ENCODE measurements at regions not wholly inside any gene's neighbourhood (a gene's known extent, or its start where the extent isn't known, plus 50 kb on each side); places are given as distances from the start of the nearest gene placed in this dataset.

- TF ChIP-seq CTCF (conservative IDR thresholded peaks at IDR 0.05) (no peak), ZFX (IDR thresholded peaks at IDR 0.05) (no peak)
Observed at GRCh38 chr1:239209591-239209990, 176.8 kb upstream of the CHRM3 start.
